HG02798 (cell line): ENCODE measurements at regions not wholly inside any gene's neighbourhood (a gene's known extent, or its start where the extent isn't known, plus 50 kb on each side); places are given as distances from the start of the nearest gene placed in this dataset.

Source experiments
- ATAC-seq: cut with Tn5 transposase; IDR thresholded peaks from one replicate; pipeline ENCODE4 v1.9.1; 2021; ENCODE audit warnings: mild to moderate bottlenecking; ENCODE audit not compliant: unreplicated experiment, poor library complexity

GRCh38 chr9:69955536-69956355, 87.9 kb upstream of the MAMDC2 start:
- no peak for ATAC-seq

- no peak for ATAC-seq
Observed at GRCh38 chr9:69961843-69962242, 81.8 kb upstream of the MAMDC2 start.

GRCh38 chr9:69963803-69964202, 79.8 kb upstream of the MAMDC2 start:
- no peak for ATAC-seq

GRCh38 chr9:69964446-69964845, 79.2 kb upstream of the MAMDC2 start:
- ATAC-seq: no peak

- no peak for ATAC-seq
Observed at GRCh38 chr9:69965416-69966145, 78.1 kb upstream of the MAMDC2 start.

GRCh38 chr9:69967344-69967743, 76.3 kb upstream of the MAMDC2 start:
- ATAC-seq: no peak

- no peak for ATAC-seq
Observed at GRCh38 chr9:69970001-69970533, 73.6 kb upstream of the MAMDC2 start.

- peak; percentile 76 for ATAC-seq
Observed at GRCh38 chr9:69971643-69972449, 71.8 kb upstream of the MAMDC2 start.

GRCh38 chr9:69975681-69976080, 68.0 kb upstream of the MAMDC2 start:
- ATAC-seq: no peak

GRCh38 chr9:69976152-69976551, 67.5 kb upstream of the MAMDC2 start:
- ATAC-seq: no peak

- no peak for ATAC-seq
Observed at GRCh38 chr9:69980041-69980440, 63.6 kb upstream of the MAMDC2 start.

- ATAC-seq: no peak
Observed at GRCh38 chr9:69980591-69980990, 63.1 kb upstream of the MAMDC2 start.

- no peak for ATAC-seq
Observed at GRCh38 chr9:69981686-69982445, 61.8 kb upstream of the MAMDC2 start.

GRCh38 chr9:69984831-69985230, 58.8 kb upstream of the MAMDC2 start:
- ATAC-seq: no peak

GRCh38 chr9:69985971-69986370, 57.7 kb upstream of the MAMDC2 start:
- ATAC-seq: no peak

- no peak for ATAC-seq
Observed at GRCh38 chr9:69986970-69987369, 56.7 kb upstream of the MAMDC2 start.

GRCh38 chr9:69987457-69987856, 56.2 kb upstream of the MAMDC2 start:
- ATAC-seq: no peak

- no peak for ATAC-seq
Observed at GRCh38 chr9:69993110-69993509, 50.5 kb upstream of the MAMDC2 start.
